ENCODE measurements at regions not wholly inside any gene's neighbourhood (a gene's known extent, or its start where the extent isn't known, plus 50 kb on each side); places are given as distances from the start of the nearest gene placed in this dataset.

- no peaks in the 10 kb centered on the region for H3K9me3 ChIP-seq (replicated peaks; ENCODE audit: control insufficient read depth, insufficient read depth, low read depth, low read length)
- H3K4me3 ChIP-seq: no peak overlapping the region
- no peak overlapping the region for H3K4me2 ChIP-seq (ENCODE audit: insufficient read depth, low read length)
- ATAC-seq (no peak), FAIRE-seq (no peak), DNase-seq (ENCODE audit: extremely low read depth in 1 of 4, low spot score in 3 of 4) (no peak)
- H3K27ac ChIP-seq (ENCODE audit: extremely low read depth, low read depth, low read length): no peak overlapping the region
- intact Hi-C loops (cut with micrococcal nuclease) (no loop called here), in situ Hi-C loops (cut with MboI) (no loop called here)
- no peaks in the 10 kb centered on the region for H3K79me2 ChIP-seq (ENCODE audit: control insufficient read depth, insufficient read depth, low read length)
- 0% methylated on average over 1 of the region's 1 CpG for WGBS (ENCODE audit: insufficient coverage, low coverage, missing lambda C conversion rate)
- H3K27me3 ChIP-seq (ENCODE audit: control insufficient read depth in 2 of 2, insufficient read depth in 2 of 2, low read length in 2 of 2): no peaks in the 10 kb centered on the region
- TF ChIP-seq CHD1 (IDR thresholded peaks at IDR 0.05; ENCODE audit: low read length) (no peak), ZNF274 (IDR thresholded peaks at IDR 0.05; ENCODE audit: borderline replicate concordance, low read depth, low read length) (no peak)
- no peaks in the 10 kb centered on the region for H3K9me1 ChIP-seq (ENCODE audit: control insufficient read depth, insufficient read depth, low read length)
- H4K20me1 ChIP-seq (replicated peaks; ENCODE audit: control insufficient read depth, insufficient read depth, low read length): no peaks in the 10 kb centered on the region
- no peaks in the 10 kb centered on the region for H3K4me1 ChIP-seq (replicated peaks in 1 of 2; ENCODE audit: control insufficient read depth in 2 of 2, insufficient read depth in 2 of 2, low read length in 2 of 2)
- BruUV-seq (replicated peaks): no TSS peak
- H3K9ac ChIP-seq (ENCODE audit: insufficient read depth in 1 of 2, low read depth in 2 of 2, low read length in 2 of 2): no peak overlapping the region
- CTCF ChIA-PET (ENCODE audit: low intra/inter-chr PET ratio): no interaction called here
- POLR2A ChIA-PET: no interaction called here
- H2AFZ ChIP-seq (ENCODE audit: low read depth, low read length): no peak overlapping the region
- no peaks in the 10 kb centered on the region for H3K36me3 ChIP-seq (ENCODE audit: control insufficient read depth, insufficient read depth, low read length)
Observed at GRCh38 chr4:12583275-12583674, 900.9 kb downstream of the RAB28 start.

- DNase-seq (ENCODE audit: extremely low read depth in 1 of 4, low spot score in 3 of 4) (no peak), ATAC-seq (no peak), FAIRE-seq (no peak)
- Histone ChIP-seq H3K79me2 (ENCODE audit: control insufficient read depth, insufficient read depth, low read length) (no peaks in the 10 kb centered on the region), H3K27me3 (ENCODE audit: control insufficient read depth in 2 of 2, insufficient read depth in 2 of 2, low read length in 2 of 2) (no peaks in the 10 kb centered on the region), H2AFZ (ENCODE audit: low read depth, low read length) (no peak overlapping the region), H3K4me1 (replicated peaks in 1 of 2; ENCODE audit: control insufficient read depth in 2 of 2, insufficient read depth in 2 of 2, low read length in 2 of 2) (no peaks in the 10 kb centered on the region), H3K27ac (ENCODE audit: extremely low read depth, low read depth, low read length) (no peak overlapping the region), H3K9ac (ENCODE audit: insufficient read depth in 1 of 2, low read depth in 2 of 2, low read length in 2 of 2) (no peak overlapping the region), H3K4me3 (no peak overlapping the region), H4K20me1 (replicated peaks; ENCODE audit: control insufficient read depth, insufficient read depth, low read length) (no peaks in the 10 kb centered on the region), H3K4me2 (ENCODE audit: insufficient read depth, low read length) (no peak overlapping the region), H3K9me1 (ENCODE audit: control insufficient read depth, insufficient read depth, low read length) (no peaks in the 10 kb centered on the region), H3K9me3 (replicated peaks; ENCODE audit: control insufficient read depth, insufficient read depth, low read depth, low read length) (no peaks in the 10 kb centered on the region), H3K36me3 (ENCODE audit: control insufficient read depth, insufficient read depth, low read length) (no peaks in the 10 kb centered on the region)
- WGBS (ENCODE audit: insufficient coverage, low coverage, missing lambda C conversion rate): 3% methylated on average over 5 of the region's 5 CpGs
- no TSS peak for BruUV-seq (replicated peaks)
- in situ Hi-C loops (cut with MboI) (no loop called here), intact Hi-C loops (cut with micrococcal nuclease) (no loop called here)
- CTCF ChIA-PET (ENCODE audit: low intra/inter-chr PET ratio): no interaction called here
- TF ChIP-seq ZNF707 (CRISPR knock-in tag; conservative IDR thresholded peaks at IDR 0.05) (no peak), ZNF407 (IDR thresholded peaks at IDR 0.05; ENCODE audit: low read depth) (no peak), ZNF75A (CRISPR knock-in tag; IDR thresholded peaks at IDR 0.05) (no peak), ZNF184 (CRISPR knock-in tag; IDR thresholded peaks at IDR 0.05) (no peak), MEF2A (IDR thresholded peaks at IDR 0.05; ENCODE audit: control insufficient read depth, low read depth, low read length) (no peak), TCFL5 (CRISPR knock-in tag; conservative IDR thresholded peaks at IDR 0.05) (no peak)
- POLR2A ChIA-PET: no interaction called here
Observed at GRCh38 chr4:12580787-12581186, 903.4 kb downstream of the RAB28 start.

Data from K562 (cell line).